GM18505 (cell line): ENCODE measurements at regions not wholly inside any gene's neighbourhood (a gene's known extent, or its start where the extent isn't known, plus 50 kb on each side); places are given as distances from the start of the nearest gene placed in this dataset.
"Not testable (repeated sequence)": the region's sequence is repeated elsewhere in the genome, so short reads cannot be mapped to it uniquely, and the experiment has no call there.

Source experiments
- ATAC-seq: cut with Tn5 transposase; IDR thresholded peaks from one replicate; pipeline ENCODE4 v1.9.1; 2021; ENCODE audit not compliant: unreplicated experiment
- POLR2A ChIP-seq: IDR thresholded peaks from 4 replicates; pipeline ENCODE4 v1.6.1; 2011; ENCODE audit warnings: borderline replicate concordance; ENCODE audit not compliant: insufficient read depth, insufficient read length; ENCODE audit errors: extremely low read depth

DNA sequence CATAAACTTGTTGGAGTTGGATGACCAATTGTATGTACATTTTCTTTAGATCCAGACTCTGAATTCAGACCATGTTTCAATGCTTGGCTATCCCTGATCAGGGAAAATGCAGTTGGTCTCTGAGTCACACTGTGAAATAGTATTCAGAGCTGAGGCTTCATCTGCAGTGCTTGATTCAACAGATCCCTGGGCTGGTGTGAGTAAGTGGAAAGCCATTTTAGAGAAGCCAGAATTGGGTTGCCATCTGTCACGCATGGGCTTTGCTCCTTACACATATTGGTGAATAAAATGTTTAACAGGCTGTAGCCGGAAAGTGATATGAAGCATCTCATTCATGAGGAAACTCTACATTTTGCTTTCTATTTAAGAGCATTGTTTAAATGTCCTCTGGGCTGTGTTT, 50.0 kb upstream of the ACYP2 start:
- ATAC-seq, result no peak
- no peak for TF ChIP-seq POLR2A

DNA sequence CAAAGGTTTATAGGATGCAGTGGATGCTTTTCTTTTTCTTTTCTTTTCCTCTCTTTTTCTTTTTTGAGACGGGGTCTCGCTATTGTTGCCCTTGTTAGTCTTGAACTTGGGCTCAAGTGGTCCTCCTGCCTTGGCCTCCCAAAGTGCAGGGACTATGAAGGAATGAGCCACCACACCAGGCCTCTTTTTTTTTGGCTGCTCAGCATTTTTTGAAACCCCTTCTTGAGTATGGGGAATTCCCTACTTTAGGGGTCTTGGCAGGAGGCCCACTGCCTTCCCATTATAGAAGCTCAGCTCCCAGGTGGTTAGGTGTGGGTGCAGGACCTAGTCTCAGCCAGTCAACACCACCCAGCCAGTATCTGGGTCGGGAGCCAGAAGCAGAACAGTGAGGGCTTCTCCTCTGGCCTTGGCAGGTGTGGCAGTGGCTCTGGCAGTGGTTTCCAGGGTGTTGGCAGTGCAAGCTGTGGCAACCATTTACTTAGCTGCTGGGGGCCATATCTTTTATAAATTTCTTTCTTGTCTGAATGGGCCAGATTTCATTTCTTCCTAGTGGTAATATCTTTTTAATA, 51.4 kb upstream of the ACYP2 start:
- no peak for ATAC-seq
- TF ChIP-seq POLR2A, result no peak

DNA sequence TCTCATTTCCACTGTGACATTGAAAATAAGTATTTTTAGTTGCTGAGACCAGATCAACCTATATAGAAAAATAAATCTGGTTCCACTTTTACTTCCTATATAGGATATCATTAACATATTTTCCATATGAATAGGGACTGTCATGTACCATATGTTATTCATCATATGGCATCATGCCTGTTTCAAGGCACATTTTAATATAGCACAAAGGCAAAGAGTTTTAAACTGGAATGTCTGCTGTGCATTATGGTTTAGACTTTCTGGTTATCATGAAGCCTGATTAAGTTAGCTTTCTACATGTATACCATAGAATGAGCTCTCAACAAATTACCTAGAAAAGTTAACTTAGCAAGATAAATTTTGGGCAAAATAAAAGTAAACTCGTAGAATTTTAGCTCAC, 53.0 kb upstream of the ACYP2 start:
- no peak for TF ChIP-seq POLR2A
- no peak for ATAC-seq

- TF ChIP-seq POLR2A, result no peak
- ATAC-seq, result no peak
Observed at GRCh38 chr2:54061272-54061671, 54.1 kb upstream of the ACYP2 start.

DNA sequence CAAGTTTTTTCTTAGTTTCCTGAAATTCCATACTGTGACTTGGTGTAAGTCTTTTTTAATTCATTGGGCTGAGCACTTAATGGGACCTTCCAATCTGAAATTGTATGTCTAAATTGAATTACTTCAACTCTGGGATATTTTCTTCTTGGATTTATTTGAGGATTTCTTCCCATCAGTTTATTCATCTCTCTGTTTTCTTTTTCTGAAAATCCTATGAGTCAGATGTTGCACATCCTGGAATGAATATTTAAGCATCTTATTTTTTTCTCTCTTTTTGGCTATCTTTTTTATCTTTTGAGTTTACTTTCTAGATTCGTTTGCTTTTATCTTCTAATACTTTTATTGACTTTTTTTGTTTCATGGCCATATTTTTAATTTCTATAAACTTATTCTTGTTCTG, 55.4 kb upstream of the ACYP2 start:
- no peak for TF ChIP-seq POLR2A
- ATAC-seq, result no peak

- no peak for ATAC-seq
- no peak for TF ChIP-seq POLR2A
Observed at GRCh38 chr2:54059504-54059903, 55.9 kb upstream of the ACYP2 start.

DNA sequence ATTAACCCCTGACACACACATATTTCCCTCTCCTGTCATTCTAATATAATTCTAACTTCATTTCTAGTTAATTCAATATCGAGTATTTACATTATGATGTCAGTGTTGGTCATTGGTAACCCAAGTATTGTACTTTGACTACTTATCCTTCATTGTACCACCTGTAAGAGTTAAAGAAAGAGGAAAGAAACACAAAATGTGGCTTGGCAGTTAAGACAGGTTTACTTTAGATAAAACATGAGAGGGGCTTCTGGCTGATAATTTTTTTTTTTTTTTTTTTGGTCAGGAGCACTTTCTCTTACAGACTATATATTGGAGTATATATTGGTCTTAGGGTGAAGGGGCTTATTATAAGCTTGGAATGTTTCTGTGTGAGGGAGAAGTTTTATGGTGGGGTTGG, 57.0 kb upstream of the ACYP2 start:
- TF ChIP-seq POLR2A, result no peak
- no peak for ATAC-seq

- no peak for ATAC-seq
- TF ChIP-seq POLR2A, result no peak
Observed at GRCh38 chr2:54054774-54055173, 60.6 kb upstream of the ACYP2 start.

DNA sequence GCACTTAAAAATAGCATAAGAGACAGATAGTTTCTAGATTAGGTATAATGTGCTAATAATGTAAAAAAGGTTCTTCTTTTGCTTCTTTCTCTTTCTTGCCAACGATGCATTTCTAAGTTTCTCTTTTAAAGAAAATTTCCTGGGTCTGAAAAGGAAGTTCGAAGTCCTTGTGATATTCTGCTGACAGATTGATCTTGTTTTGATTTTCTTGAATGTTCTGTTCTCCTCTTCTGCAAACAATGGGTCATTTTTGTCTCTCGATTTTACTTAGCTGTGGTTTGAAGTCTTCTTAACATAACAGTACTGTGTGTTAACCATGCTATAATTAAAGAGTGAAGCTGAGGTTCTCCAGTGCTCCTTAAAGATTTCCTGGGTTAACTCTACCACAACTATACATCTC, 61.1 kb upstream of the ACYP2 start:
- peak; percentile 65 for ATAC-seq
- TF ChIP-seq POLR2A, result no peak

GRCh38 chr2:54053830-54054229, 61.6 kb upstream of the ACYP2 start:
- ATAC-seq, result peak; percentile 39
- no peak for TF ChIP-seq POLR2A

- TF ChIP-seq POLR2A, result no peak
- ATAC-seq, result no peak
Observed at GRCh38 chr2:54052825-54053718, 62.3 kb upstream of the ACYP2 start.

DNA sequence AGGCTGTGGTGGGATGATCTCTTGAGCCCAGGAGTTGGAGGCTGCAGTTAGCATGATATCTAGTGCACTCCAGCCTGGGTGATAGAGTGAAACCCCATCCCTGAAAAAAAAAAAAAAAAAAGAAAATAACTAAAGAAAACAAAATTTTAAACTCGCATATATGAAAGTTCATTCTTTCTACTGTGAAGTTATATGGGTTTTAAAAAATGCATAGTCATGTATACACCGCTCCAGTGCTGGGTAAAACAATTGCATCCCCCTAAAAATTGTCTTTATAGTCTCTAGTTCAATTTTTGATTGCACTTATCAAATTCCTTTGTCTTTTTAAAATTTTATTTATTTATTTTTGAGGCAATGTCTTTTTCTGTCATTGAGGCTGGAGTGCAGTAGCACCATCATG, 65.0 kb upstream of the ACYP2 start:
- TF ChIP-seq POLR2A, result no peak
- ATAC-seq, result no peak

DNA sequence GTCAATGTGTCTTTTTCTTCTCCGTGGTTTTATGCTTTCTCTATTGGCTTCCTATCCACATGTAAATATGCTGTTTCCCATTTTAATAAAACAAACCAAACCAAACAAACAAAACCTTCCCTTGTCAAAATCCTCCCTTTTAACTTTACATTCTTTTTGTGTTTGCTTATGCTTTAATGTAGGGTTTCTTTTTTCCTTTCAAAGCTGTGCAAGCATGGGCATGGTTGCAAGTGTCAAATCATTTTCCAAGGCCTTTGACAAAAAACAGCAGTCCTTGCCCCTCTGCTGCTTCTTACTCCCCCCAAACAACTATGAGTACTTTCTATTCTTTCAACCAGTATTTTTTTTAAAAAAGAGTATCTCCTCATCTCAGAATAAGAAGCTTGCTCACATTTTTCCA, 66.0 kb upstream of the ACYP2 start:
- ATAC-seq, result no peak
- no peak for TF ChIP-seq POLR2A

DNA sequence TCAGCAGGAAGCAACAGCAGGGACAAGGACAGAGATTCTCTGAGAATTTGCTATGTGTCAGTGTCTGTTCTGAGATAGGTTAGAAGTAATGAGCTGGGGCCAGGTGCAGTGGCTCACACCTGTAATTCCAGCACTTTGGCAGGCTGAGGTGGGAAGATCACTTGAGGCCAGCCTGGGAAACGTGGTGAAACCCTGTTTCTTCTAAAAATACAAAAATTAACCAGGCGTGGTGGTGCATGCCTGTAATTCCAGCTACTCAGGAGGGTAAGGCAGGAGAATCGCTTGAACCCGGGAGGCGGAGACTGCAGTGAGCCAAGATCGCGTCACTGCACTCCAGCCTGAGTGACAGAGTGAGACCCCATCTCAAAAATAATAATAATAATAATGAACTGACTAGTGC, 66.5 kb upstream of the ACYP2 start:
- ATAC-seq, result not testable (repeated sequence)
